ENCODE measurements at regions not wholly inside any gene's neighbourhood (a gene's known extent, or its start where the extent isn't known, plus 50 kb on each side); places are given as distances from the start of the nearest gene placed in this dataset.

GRCh38 chr14:26124896-26125438 is 472.9 kb downstream of the NOVA1 start:
- no peak for TF ChIP-seq CTCF (IDR thresholded peaks at IDR 0.05)
- TF ChIP-seq POLR2A (IDR thresholded peaks at IDR 0.05): no peak
